Suppressor macrophage (primary cell): ENCODE measurements at regions not wholly inside any gene's neighbourhood (a gene's known extent, or its start where the extent isn't known, plus 50 kb on each side); places are given as distances from the start of the nearest gene placed in this dataset.

Source experiments
- DNase-seq, 4 experiments: peaks; one replicate each; pipeline ENCODE4 v3.0.0-alpha.2; 2020 to 2022

GRCh38 chr10:33537066-33537465 lies 202.6 kb upstream of the NRP1 start:
- DNase-seq = no peak

- no peak for DNase-seq
Measured at GRCh38 chr10:33536508-33536907, 202.0 kb upstream of the NRP1 start.

GRCh38 chr10:33535866-33536265 lies 201.4 kb upstream of the NRP1 start:
- DNase-seq = no peak

GRCh38 chr10:33534416-33534815 lies 199.9 kb upstream of the NRP1 start:
- DNase-seq = no peak

- DNase-seq = no peak
Measured at GRCh38 chr10:33533612-33534011, 199.1 kb upstream of the NRP1 start.

GRCh38 chr10:33532901-33533300 lies 198.4 kb upstream of the NRP1 start:
- no peak for DNase-seq

- DNase-seq = no peak
Measured at GRCh38 chr10:33529234-33529633, 194.8 kb upstream of the NRP1 start.

GRCh38 chr10:33524966-33525365 lies 190.5 kb upstream of the NRP1 start:
- DNase-seq = no peak

- DNase-seq = peak; percentile 14 to 68 (median 50)
Measured at GRCh38 chr10:33524041-33524440, 189.6 kb upstream of the NRP1 start.

- no peak for DNase-seq
Measured at GRCh38 chr10:33523236-33523792, 188.8 kb upstream of the NRP1 start.

GRCh38 chr10:33521904-33522303 lies 187.4 kb upstream of the NRP1 start:
- DNase-seq = peak in 1 of 4 experiments; percentile 8

GRCh38 chr10:33521062-33521461 lies 186.6 kb upstream of the NRP1 start:
- no peak for DNase-seq

- no peak for DNase-seq
Measured at GRCh38 chr10:33520223-33520622, 185.8 kb upstream of the NRP1 start.

- DNase-seq = no peak
Measured at GRCh38 chr10:33519130-33519860, 184.8 kb upstream of the NRP1 start.

- DNase-seq = no peak
Measured at GRCh38 chr10:33510206-33510605, 175.7 kb upstream of the NRP1 start.

GRCh38 chr10:33509231-33509831 lies 174.9 kb upstream of the NRP1 start:
- peak; percentile 69 to 86 (median 81) for DNase-seq

- DNase-seq = peak in 3 of 4 experiments; percentile 31 to 65 (median 61)
Measured at GRCh38 chr10:33507662-33508425, 173.4 kb upstream of the NRP1 start.

GRCh38 chr10:33506838-33507661 lies 172.6 kb upstream of the NRP1 start:
- DNase-seq = peak; percentile 56 to 88 (median 76)

- no peak for DNase-seq
Measured at GRCh38 chr10:33506391-33506790, 171.9 kb upstream of the NRP1 start.

GRCh38 chr10:33501161-33501560 lies 166.7 kb upstream of the NRP1 start:
- DNase-seq = no peak

- DNase-seq = no peak
Measured at GRCh38 chr10:33498391-33498891, 164.0 kb upstream of the NRP1 start.

GRCh38 chr10:33497338-33497737 lies 162.9 kb upstream of the NRP1 start:
- DNase-seq = no peak
